HG03060 (cell line): ENCODE measurements at regions not wholly inside any gene's neighbourhood (a gene's known extent, or its start where the extent isn't known, plus 50 kb on each side); places are given as distances from the start of the nearest gene placed in this dataset.

Experiments used
- ATAC-seq: cut with Tn5 transposase; IDR thresholded peaks from one replicate; pipeline ENCODE4 v1.9.1; 2021; ENCODE audit warnings: low read depth, moderate number of reproducible peaks; ENCODE audit not compliant: unreplicated experiment

GRCh38 chr2:5484868-5485267, 207.3 kb upstream of the SOX11 start:
- no peak for ATAC-seq

- ATAC-seq = no peak
Measured at GRCh38 chr2:5491523-5491922, 200.7 kb upstream of the SOX11 start.

DNA sequence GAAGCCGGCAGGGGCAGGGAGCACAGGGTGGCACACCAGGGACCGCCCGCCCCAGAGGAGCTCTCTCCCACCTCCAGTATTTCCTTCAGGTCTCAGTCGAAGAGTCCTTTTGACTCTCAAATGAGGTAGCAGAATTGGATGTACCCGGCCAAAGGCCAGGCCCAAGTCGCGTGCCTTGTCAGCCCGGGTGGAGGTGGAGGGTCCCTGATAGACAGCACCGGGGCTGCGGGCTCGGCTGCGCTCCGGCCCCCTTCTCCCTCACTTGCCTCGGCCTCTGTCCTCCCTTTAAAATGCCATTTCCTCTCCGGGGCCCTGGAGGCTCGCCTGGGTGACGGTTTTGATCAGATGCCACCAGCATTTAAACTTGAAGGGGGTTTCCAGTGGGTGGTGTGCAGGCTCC, 198.9 kb upstream of the SOX11 start:
- no peak for ATAC-seq

- ATAC-seq = no peak
Measured at GRCh38 chr2:5494212-5494611, 198.0 kb upstream of the SOX11 start.

DNA sequence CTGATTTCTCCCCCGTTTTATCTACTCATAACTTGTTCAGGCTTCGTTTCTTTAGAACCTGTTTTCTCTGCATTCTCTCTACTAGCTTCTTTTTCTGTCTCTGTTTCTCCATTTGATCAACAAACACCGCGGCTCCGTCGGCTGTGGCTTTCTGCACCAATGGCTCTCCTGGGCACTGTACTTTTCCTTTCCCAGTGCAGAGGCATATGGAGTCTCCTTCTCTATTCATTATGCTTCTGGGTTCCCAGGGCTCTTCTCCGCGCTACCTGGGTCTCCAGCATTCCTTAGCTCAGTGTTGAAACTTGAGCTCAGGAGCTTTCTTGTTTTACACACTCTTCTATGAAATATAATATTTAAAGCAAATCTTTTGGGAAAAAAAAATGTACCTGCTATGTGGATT, 196.6 kb upstream of the SOX11 start:
- ATAC-seq = no peak

- ATAC-seq = no peak
Measured at GRCh38 chr2:5497874-5498273, 194.3 kb upstream of the SOX11 start.

- no peak for ATAC-seq
Measured at GRCh38 chr2:5501807-5502206, 190.4 kb upstream of the SOX11 start.

DNA sequence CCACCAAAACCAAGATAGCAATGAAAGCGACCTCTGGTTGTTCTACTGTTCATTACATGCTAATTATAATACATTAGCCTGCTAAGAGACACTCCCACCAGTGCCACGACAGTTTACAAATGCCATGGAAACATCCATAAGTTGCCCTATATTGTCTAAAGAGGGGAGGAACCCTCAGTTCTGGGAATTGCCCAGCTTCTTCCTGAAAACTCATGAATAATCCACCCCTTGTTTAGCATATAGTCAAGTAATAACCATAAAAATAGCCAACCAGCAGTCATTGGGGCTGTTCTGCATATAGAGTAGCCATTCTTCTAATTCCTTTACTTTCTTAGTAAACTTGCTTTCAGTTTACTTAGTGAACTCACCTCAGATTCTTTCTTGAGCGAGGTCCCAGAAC, 189.8 kb upstream of the SOX11 start:
- no peak for ATAC-seq

DNA sequence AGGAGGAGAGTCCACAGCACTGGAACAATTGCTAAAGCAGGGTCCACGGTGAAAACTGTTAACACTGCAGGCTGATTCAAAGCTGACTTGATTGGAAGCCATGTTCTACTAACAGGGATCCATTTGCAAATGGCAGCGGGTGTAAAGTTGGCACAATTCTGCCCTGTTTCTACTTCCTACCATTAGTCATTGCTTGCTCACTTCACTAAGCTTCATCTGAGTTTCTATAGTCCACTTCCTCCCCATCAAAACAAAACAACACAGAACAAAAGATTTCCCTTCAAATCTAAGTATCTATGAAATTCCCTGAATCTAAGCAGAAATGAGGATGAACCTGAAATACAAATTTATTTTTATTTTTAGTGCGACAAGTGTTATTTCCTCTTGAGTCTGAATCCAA, 187.4 kb upstream of the SOX11 start:
- no peak for ATAC-seq

- ATAC-seq = no peak
Measured at GRCh38 chr2:5507367-5507766, 184.8 kb upstream of the SOX11 start.

GRCh38 chr2:5509362-5509761, 182.8 kb upstream of the SOX11 start:
- no peak for ATAC-seq

DNA sequence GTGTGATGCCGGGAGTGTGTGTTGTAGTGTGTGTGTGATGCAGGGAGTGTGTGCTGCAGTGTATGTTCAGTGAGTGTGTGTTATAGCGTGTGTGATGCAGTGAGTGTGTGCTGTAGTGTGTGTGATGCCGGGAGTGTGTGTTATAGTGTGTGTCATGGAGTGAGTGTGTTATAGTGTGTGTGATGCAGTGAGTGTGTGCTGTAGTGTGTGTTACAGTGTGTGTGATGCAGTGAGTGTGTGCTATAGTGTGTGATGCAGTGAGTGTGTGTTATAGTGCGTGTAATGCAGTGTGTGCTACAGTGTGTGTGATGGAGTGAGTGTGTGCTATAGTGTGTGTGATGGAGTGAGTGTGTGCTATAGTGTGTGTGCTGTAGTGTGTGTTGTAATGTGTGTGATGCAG, 182.1 kb upstream of the SOX11 start:
- no peak for ATAC-seq

GRCh38 chr2:5515693-5516092, 176.5 kb upstream of the SOX11 start:
- no peak for ATAC-seq

- no peak for ATAC-seq
Measured at GRCh38 chr2:5519286-5519685, 172.9 kb upstream of the SOX11 start.

GRCh38 chr2:5520463-5520972, 171.7 kb upstream of the SOX11 start:
- no peak for ATAC-seq

DNA sequence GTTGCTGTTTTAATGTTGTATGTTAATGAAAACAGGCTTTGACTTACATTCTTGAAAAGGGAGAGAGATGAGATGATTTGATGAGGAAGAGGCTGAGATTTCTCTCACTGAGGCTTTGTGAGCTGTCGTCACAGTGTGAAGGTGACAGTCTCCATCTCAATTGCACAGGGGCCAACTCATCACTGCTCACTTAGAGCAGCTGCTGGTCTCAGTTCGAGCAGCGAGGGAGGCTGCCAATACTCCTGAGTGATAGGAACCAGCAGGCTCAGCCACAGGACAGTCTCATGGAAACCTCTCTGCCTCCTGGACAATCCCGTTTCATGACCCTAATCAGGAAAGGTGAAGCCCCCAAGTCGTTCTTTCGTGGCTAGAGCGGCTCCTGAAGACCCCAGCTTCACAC, 170.7 kb upstream of the SOX11 start:
- ATAC-seq = no peak

DNA sequence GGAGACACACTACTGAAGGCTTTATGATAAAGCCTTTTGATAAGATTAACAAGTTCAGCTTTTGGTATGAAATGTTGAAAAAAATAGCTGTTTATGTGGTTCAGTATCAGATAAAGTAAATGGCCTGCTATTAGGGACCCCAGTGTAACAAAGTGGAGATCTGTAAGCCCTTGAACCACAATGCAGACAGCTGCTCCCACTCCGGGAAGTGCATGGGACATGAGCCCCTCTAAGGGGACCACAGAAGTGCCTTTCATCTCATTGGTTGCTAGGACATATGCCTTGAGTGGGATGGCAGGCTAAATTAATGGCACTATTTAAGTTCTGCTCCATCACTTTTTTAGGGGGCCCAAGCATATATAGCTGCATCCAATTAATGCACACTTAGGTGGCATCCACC, 167.6 kb upstream of the SOX11 start:
- ATAC-seq = no peak

GRCh38 chr2:5528706-5529105, 163.5 kb upstream of the SOX11 start:
- no peak for ATAC-seq

GRCh38 chr2:5530011-5530696, 162.0 kb upstream of the SOX11 start:
- ATAC-seq = no peak

GRCh38 chr2:5535301-5535700, 156.9 kb upstream of the SOX11 start:
- ATAC-seq = no peak

GRCh38 chr2:5537180-5537688, 154.9 kb upstream of the SOX11 start:
- no peak for ATAC-seq

- ATAC-seq = no peak
Measured at GRCh38 chr2:5538313-5538712, 153.9 kb upstream of the SOX11 start.

GRCh38 chr2:5538772-5539171, 153.4 kb upstream of the SOX11 start:
- no peak for ATAC-seq
